GM20431 (cell line): ENCODE measurements at regions not wholly inside any gene's neighbourhood (a gene's known extent, or its start where the extent isn't known, plus 50 kb on each side); places are given as distances from the start of the nearest gene placed in this dataset.

Experiments used
- in situ Hi-C: fragments of 300-500 bp; cut with MseI, MboI; formaldehyde crosslinking; loops from one replicate; pipeline ENCODE4 v1.15.0; 2020; ENCODE audit warnings: low sequenced_read_pairs; ENCODE audit not compliant: unreplicated experiment

- in situ Hi-C loops = no loop called here
These were observed 234.6 kb upstream of the PITRM1 start for GRCh38 chr10:3407208-3407607.

DNA sequence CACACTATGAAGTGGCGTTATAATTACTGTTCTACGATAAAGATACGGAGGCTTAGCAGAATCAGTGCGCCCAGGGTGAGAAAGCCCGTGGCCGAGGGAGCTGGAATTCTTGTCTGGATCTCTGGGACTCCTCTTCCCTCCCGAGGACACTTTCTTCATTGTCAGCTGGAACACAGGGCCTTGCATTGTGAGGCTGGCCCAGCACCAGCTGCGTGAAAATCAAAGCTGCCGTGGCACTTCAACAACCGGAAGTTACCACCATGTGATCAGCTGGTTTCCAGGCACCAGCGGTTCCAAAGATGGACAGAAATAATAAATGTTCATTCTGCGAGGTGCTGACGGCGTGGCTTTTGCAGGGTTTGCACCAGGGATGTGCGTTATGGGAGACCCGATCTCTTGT lies 234.0 kb upstream of the PITRM1 start:
- in situ Hi-C loops = no loop called here

DNA sequence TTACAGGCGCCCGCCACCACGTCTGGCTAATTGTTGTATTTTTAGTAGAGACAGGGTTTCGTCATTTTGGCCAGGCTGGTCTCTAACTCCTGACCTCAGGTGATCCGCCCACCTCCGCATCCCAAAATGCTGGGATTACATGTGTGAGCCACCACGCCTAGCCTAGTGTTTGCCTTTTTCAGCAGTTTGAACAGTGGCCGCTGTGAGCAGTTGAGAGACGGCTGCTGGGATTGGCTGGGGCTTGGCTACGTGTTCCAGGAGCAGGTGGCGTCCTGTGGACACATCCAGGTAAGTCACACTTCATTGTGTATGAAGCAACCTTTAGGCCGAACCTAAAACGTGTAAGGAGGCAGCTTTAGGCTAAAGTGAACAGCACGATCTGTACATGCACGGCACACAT lies 231.8 kb upstream of the PITRM1 start:
- in situ Hi-C loops = no loop called here

GRCh38 chr10:3402187-3402751 lies 229.7 kb upstream of the PITRM1 start:
- in situ Hi-C loops = no loop called here

DNA sequence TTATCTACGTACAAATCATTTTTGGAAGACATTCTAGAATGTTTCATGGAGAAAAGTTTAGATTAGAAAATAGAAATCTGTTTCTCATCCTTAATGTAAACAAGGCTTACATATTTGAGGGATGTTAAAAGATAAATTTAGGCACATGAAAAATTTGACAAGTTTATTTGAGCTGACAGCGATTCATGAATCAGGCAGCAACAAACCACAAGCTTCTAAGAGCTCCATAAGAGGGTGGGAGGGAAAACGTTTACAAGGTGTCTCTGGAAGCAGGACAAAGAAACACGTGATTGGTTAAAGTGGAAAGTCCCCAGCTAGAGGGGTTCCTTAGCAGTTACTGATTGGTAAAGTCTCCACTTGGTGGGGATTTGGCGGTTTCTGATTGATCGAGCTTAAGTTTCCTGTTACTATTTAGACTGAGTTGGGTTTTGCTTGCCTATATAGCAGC lies 228.9 kb upstream of the PITRM1 start:
- in situ Hi-C loops = no loop called here

GRCh38 chr10:3400348-3400747 lies 227.8 kb upstream of the PITRM1 start:
- in situ Hi-C loops = no loop called here

- in situ Hi-C loops = no loop called here
These were observed 227.2 kb upstream of the PITRM1 start for GRCh38 chr10:3399756-3400155.

GRCh38 chr10:3398825-3399646 lies 226.5 kb upstream of the PITRM1 start:
- in situ Hi-C loops = no loop called here

GRCh38 chr10:3397846-3398245 lies 225.3 kb upstream of the PITRM1 start:
- in situ Hi-C loops = no loop called here

DNA sequence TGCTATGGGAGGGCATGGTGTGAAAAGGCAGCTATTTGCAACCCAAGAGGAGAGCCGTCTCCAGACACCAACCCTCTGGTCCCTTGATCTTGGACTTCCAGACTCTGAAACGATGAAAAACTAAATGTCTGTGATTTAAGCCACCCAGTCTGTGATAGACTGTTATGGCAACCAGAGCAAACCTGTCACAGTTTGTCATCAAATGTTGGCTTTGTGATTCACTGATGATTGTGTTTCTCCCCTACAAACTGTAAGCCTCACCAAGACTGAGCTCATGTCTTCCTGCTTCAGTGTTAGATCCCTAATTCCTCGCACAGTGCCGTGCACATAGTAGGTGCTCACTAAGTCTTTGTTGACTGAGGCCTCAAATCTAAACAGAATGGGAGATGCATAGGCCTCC lies 224.6 kb upstream of the PITRM1 start:
- in situ Hi-C loops = no loop called here

GRCh38 chr10:3396116-3396515 lies 223.5 kb upstream of the PITRM1 start:
- in situ Hi-C loops = no loop called here

DNA sequence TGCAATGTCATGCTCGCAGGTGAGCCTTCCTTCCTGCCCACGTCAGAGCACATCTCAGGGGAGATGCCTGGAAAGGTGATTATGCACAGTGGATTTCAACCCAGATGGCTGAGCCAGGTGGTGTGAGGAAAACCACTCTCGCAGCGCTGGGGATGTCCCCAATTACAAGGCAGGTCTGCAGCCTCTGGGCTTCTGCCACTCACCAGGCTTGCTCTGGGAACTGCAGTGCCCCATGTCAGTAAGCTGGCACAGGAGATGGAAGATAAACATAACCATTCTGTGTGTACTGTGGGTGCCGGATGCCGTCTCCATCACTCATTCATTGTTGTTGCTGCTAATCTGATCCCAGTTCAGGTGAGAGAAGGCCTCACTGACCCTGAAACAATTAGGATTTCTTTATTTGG lies 222.9 kb upstream of the PITRM1 start:
- in situ Hi-C loops = no loop called here

GRCh38 chr10:3395041-3395440 lies 222.5 kb upstream of the PITRM1 start:
- in situ Hi-C loops = no loop called here

- in situ Hi-C loops = no loop called here
These were observed 221.4 kb upstream of the PITRM1 start for GRCh38 chr10:3393958-3394357.

GRCh38 chr10:3391657-3392056 lies 219.1 kb upstream of the PITRM1 start:
- in situ Hi-C loops = no loop called here

DNA sequence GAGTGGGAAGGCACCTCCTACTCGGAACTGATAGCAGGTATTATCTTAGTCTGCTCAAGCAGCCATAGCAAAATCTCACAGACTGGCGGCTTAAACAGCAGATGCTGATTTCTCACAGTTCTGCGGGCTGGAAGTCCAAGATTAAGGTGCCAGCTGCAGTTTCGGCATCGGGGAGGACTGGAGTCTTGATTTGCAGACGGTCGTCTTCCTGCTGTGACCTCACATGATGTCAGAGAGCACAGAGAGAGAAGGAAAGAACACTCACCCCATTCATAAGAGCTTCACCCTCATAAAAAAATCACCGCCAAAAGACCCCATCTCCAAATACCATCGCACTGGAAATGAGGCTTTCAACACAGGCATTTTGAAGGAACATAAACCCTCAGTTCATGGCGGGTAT lies 216.5 kb upstream of the PITRM1 start:
- in situ Hi-C loops = no loop called here

- in situ Hi-C loops = no loop called here
These were observed 212.9 kb upstream of the PITRM1 start for GRCh38 chr10:3385487-3385886.

DNA sequence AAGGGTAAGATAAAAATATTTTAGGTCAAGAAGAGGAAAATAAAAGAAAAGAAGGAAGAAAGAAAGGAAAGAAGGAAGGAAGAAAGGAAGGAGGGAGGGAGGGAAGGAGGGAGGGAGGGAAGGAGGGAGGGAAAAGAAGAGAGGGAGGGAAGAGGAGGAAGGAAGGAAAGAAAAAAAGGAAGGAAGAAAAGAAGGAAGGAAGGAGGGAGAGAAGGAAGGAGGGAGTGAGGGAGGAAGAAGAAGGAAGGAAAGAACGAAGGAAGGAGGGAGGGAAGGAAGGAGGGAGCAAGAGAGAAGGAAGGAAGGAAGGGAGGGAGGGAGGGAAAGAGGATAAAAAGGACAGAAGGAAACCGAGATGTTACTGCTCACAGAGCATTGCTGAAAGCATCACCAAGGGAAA lies 209.5 kb upstream of the PITRM1 start:
- in situ Hi-C loops = no loop called here

GRCh38 chr10:3380406-3381050 lies 207.9 kb upstream of the PITRM1 start:
- in situ Hi-C loops = no loop called here

GRCh38 chr10:3376631-3377030 lies 204.0 kb upstream of the PITRM1 start:
- in situ Hi-C loops = no loop called here

- in situ Hi-C loops = no loop called here
These were observed 202.9 kb upstream of the PITRM1 start for GRCh38 chr10:3375505-3375904.
